ENCODE measurements at regions not wholly inside any gene's neighbourhood (a gene's known extent, or its start where the extent isn't known, plus 50 kb on each side); places are given as distances from the start of the nearest gene placed in this dataset.
"Not testable (repeated sequence)": the region's sequence is repeated elsewhere in the genome, so short reads cannot be mapped to it uniquely, and the experiment has no call there.

DNA sequence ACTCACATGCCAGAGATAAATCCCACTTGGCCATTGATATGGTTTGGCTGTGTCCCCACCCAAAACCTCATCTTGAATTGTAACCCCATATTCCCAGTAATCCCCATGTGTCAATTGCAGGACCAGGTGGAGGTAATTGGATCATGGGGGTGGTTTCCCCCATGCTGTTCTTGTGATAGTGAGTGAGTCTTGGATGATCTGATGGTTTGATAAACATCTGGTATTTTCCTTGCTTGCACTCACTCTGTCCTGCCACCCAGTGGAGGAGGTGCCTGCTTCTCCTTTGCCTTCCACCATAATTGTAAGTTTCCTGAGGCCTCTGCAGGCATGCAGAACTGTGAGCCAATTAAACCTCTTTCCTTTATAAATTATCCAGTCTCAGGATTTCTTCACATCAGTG, 50.4 kb upstream of the B3GAT2 start:
- POLR2A ChIA-PET; H3K9me3 ChIP-seq (ENCODE audit: control insufficient read depth, insufficient read depth, low read depth, low read length); H3K36me3 ChIP-seq (ENCODE audit: control insufficient read depth in 2 of 2, insufficient read depth in 1 of 2, low read length in 2 of 2); H3K27ac ChIP-seq (ENCODE audit: extremely low read depth, low read depth, low read length); H3K4me3 ChIP-seq (ENCODE audit: low read depth, low read length); H3K4me1 ChIP-seq (ENCODE audit: control insufficient read depth, insufficient read depth, low read length): not testable (repeated sequence)
- CTCF ChIA-PET = interaction anchor here (0.7 kb wide), 1 partner anchor 248 kb away, joined by 3 read pairs; no protein-coding TSS in a partner anchor

DNA sequence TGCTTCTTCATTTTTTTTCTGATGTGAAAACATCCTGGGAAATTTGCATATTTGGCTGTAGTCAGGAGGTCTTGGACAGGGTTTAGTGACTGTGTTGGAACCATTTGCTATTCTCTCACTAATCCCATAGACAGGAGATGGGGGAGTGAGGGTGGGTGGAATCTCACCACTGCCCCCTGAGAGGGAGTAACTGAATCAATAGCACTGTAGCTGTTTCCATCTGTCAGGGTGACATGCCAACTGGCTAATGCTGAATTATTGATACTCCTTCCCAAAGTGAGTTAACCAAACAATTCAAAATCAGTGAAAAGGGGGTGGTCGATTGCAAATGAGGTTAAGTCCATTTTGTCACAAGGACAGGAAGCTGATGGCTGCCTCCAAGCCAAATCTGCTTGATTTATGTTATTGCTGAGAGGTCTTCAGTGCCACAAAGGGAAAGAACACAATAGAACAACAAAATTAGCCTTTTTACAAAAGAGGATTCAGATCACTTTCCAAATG, 55.1 kb upstream of the B3GAT2 start:
- POLR2A ChIA-PET = no interaction called here
- Histone ChIP-seq H3K36me3 (ENCODE audit: control insufficient read depth in 2 of 2, insufficient read depth in 1 of 2, low read length in 2 of 2) (no peaks in the 10 kb centered on the region), H3K9me3 (ENCODE audit: control insufficient read depth, insufficient read depth, low read depth, low read length) (no peaks in the 10 kb centered on the region), H3K27ac (ENCODE audit: extremely low read depth, low read depth, low read length) (no peak overlapping the region), H3K4me3 (ENCODE audit: low read depth, low read length) (no peak overlapping the region), H3K4me1 (ENCODE audit: control insufficient read depth, insufficient read depth, low read length) (no peaks in the 10 kb centered on the region)
- TF ChIP-seq ZNF664 (tag by site-specific recombination; IDR thresholded peaks at IDR 0.05) (no peak), ZNF76 (tag by site-specific recombination; IDR thresholded peaks at IDR 0.05; ENCODE audit: borderline replicate concordance, low read depth) (no peak), ZFP3 (tag by site-specific recombination; IDR thresholded peaks at IDR 0.05; ENCODE audit: low read depth) (no peak)
- TF ChIP-seq, protein P1, sequence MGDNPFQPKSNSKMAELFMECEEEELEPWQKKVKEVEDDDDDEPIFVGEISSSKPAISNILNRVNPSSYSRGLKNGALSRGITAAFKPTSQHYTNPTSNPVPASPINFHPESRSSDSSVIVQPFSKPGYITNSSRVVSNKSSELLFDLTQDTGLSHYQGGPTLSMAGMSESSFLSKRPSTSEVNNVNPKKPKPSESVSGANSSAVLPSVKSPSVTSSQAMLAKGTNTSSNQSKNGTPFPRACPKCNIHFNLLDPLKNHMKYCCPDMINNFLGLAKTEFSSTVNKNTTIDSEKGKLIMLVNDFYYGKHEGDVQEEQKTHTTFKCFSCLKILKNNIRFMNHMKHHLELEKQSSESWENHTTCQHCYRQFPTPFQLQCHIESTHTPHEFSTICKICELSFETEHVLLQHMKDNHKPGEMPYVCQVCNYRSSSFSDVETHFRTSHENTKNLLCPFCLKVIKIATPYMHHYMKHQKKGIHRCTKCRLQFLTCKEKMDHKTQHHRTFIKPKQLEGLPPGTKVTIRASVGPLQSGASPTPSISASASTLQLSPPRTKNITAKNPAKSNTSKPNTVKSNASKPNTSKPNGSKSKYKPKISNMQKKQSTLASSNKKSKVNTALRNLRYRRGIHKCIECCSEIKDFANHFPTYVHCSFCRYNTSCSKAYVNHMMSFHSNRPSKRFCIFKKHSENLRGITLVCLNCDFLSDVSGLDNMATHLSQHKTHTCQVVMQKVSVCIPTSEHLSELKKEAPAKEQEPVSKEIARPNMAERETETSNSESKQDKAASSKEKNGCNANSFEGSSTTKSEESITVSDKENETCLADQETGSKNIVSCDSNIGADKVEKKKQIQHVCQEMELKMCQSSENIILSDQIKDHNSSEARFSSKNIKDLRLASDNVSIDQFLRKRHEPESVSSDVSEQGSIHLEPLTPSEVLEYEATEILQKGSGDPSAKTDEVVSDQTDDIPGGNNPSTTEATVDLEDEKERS (tag by site-specific recombination; IDR thresholded peaks at IDR 0.05) = no peak
- TF ChIP-seq, protein P2, sequence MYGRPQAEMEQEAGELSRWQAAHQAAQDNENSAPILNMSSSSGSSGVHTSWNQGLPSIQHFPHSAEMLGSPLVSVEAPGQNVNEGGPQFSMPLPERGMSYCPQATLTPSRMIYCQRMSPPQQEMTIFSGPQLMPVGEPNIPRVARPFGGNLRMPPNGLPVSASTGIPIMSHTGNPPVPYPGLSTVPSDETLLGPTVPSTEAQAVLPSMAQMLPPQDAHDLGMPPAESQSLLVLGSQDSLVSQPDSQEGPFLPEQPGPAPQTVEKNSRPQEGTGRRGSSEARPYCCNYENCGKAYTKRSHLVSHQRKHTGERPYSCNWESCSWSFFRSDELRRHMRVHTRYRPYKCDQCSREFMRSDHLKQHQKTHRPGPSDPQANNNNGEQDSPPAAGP (tag by site-specific recombination; IDR thresholded peaks at IDR 0.05) = no peak
- CTCF ChIA-PET = interaction anchor here (0.5 to 6.0 kb wide), 36 partner anchors 11 to 804 kb away, joined by 3 to 49 read pairs (median 4); no protein-coding TSS in a partner anchor

DNA sequence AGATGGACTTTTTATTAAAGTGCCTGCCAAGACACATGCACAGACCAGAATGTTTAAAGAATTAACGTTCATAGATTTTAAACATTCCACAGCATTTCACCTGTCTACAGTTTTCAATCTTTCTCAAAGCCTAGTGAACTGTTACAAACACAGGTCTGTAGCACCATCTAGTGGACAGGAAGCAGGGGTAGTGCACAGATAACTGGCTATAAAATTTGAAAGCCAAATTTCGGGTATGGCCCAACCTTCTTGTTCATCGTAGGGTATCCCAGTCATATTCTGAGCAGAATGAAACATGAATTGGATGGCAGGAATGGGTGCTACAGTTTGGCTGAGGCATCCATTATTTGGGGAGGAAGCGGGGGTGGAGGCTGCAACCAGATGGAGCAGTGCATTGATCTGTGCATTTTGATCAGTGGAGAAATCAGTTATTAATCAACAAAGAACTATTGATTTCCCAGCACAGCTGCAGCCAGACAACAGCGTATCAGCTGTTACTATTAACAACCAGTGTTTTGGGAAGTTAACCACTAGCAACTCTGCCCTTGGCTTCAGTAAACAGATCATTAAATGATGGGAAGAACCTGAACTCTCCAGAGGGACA, 56.1 kb upstream of the B3GAT2 start:
- H3K9me3 ChIP-seq (ENCODE audit: control insufficient read depth, insufficient read depth, low read depth, low read length) = no peaks in the 10 kb centered on the region
- TF ChIP-seq ZNF660 (tag by site-specific recombination; IDR thresholded peaks at IDR 0.05) (peak; percentile 41; the same call in 1 of the 2 replicates), ZNF2 (tag by site-specific recombination; IDR thresholded peaks at IDR 0.05) (0 out of 2 replicates have a peak, but pooled peaks have one; percentile 17), ZNF654 (tag by site-specific recombination; IDR thresholded peaks at IDR 0.05; ENCODE audit: low read depth) (peak; percentile 92), ZBTB1 (tag by site-specific recombination; IDR thresholded peaks at IDR 0.05) (no peak)
- TF ChIP-seq, protein P3, sequence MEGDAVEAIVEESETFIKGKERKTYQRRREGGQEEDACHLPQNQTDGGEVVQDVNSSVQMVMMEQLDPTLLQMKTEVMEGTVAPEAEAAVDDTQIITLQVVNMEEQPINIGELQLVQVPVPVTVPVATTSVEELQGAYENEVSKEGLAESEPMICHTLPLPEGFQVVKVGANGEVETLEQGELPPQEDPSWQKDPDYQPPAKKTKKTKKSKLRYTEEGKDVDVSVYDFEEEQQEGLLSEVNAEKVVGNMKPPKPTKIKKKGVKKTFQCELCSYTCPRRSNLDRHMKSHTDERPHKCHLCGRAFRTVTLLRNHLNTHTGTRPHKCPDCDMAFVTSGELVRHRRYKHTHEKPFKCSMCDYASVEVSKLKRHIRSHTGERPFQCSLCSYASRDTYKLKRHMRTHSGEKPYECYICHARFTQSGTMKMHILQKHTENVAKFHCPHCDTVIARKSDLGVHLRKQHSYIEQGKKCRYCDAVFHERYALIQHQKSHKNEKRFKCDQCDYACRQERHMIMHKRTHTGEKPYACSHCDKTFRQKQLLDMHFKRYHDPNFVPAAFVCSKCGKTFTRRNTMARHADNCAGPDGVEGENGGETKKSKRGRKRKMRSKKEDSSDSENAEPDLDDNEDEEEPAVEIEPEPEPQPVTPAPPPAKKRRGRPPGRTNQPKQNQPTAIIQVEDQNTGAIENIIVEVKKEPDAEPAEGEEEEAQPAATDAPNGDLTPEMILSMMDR (tag by site-specific recombination; IDR thresholded peaks at IDR 0.05) = peak; percentile 42; the same call in 1 of the 2 replicates
- H3K4me3 ChIP-seq (ENCODE audit: low read depth, low read length) = no peak overlapping the region
- no peaks in the 10 kb centered on the region for H3K36me3 ChIP-seq (ENCODE audit: control insufficient read depth in 2 of 2, insufficient read depth in 1 of 2, low read length in 2 of 2)
- CTCF ChIA-PET = interaction anchor here (0.6 to 6.0 kb wide), 32 partner anchors 9 to 793 kb away, joined by 3 to 49 read pairs (median 4); no protein-coding TSS in a partner anchor
- no peaks in the 10 kb centered on the region for H3K4me1 ChIP-seq (ENCODE audit: control insufficient read depth, insufficient read depth, low read length)
- POLR2A ChIA-PET = no interaction called here
- H3K27ac ChIP-seq (ENCODE audit: extremely low read depth, low read depth, low read length) = no peak overlapping the region

DNA sequence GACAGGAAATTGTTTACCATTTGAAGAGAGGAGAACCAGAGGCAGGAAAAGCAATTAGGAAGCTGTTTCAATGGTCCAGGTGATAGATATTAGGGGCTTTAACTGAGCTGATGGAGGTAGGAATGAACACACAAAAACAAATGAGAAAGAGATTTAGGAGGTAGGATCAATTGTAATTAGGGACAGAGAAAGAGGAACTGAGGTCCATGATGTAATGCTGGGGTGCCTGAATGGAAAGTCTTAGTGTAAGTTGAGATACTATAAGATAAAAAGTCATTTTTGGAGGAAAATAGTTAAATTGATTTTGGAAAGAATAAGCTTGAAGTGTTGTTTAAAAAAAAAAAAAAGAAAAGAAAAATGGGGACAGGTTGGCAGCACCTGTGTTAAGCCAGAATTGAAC, 58.5 kb upstream of the B3GAT2 start:
- H3K36me3 ChIP-seq (ENCODE audit: control insufficient read depth in 2 of 2, insufficient read depth in 1 of 2, low read length in 2 of 2) = no peaks in the 10 kb centered on the region
- H3K27ac ChIP-seq (ENCODE audit: extremely low read depth, low read depth, low read length) = no peak overlapping the region
- ChIA-PET CTCF (interaction anchor here (1.5 to 3.1 kb wide), 3 partner anchors 9 to 795 kb away, joined by 4 to 21 read pairs (median 7); no protein-coding TSS in a partner anchor), POLR2A (no interaction called here)
- H3K4me1 ChIP-seq (ENCODE audit: control insufficient read depth, insufficient read depth, low read length) = no peaks in the 10 kb centered on the region
- H3K9me3 ChIP-seq (ENCODE audit: control insufficient read depth, insufficient read depth, low read depth, low read length) = no peaks in the 10 kb centered on the region
- H3K4me3 ChIP-seq (ENCODE audit: low read depth, low read length) = no peak overlapping the region
- TF ChIP-seq ZNF623 (tag by site-specific recombination; IDR thresholded peaks at IDR 0.05) (no peak), ZNF626 (tag by site-specific recombination; IDR thresholded peaks at IDR 0.05) (no peak), ZBTB7A (tag by site-specific recombination; IDR thresholded peaks at IDR 0.05; ENCODE audit: low read depth) (no peak), GFI1B (tag by site-specific recombination; IDR thresholded peaks at IDR 0.05) (no peak), ZNF776 (tag by site-specific recombination; IDR thresholded peaks at IDR 0.05; ENCODE audit: borderline replicate concordance) (no peak), SETDB1 (IDR thresholded peaks at IDR 0.05; ENCODE audit: insufficient read length, low read length) (no peak), EGR2 (tag by site-specific recombination; IDR thresholded peaks at IDR 0.05; ENCODE audit: low read depth) (no peak)
- TF ChIP-seq, protein P4, sequence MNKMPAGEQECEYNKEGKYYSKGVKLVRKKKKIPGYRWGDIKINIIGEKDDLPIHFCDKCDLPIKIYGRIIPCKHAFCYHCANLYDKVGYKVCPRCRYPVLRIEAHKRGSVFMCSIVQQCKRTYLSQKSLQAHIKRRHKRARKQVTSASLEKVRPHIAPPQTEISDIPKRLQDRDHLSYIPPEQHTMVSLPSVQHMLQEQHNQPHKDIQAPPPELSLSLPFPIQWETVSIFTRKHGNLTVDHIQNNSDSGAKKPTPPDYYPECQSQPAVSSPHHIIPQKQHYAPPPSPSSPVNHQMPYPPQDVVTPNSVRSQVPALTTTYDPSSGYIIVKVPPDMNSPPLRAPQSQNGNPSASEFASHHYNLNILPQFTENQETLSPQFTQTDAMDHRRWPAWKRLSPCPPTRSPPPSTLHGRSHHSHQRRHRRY (tag by site-specific recombination; IDR thresholded peaks at IDR 0.05) = no peak
- TF ChIP-seq, protein P5, sequence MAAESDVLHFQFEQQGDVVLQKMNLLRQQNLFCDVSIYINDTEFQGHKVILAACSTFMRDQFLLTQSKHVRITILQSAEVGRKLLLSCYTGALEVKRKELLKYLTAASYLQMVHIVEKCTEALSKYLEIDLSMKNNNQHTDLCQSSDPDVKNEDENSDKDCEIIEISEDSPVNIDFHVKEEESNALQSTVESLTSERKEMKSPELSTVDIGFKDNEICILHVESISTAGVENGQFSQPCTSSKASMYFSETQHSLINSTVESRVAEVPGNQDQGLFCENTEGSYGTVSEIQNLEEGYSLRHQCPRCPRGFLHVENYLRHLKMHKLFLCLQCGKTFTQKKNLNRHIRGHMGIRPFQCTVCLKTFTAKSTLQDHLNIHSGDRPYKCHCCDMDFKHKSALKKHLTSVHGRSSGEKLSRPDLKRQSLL (tag by site-specific recombination; IDR thresholded peaks at IDR 0.05) = no peak

All from HEK293 (cell line).